HG03378 (cell line): ENCODE measurements at regions not wholly inside any gene's neighbourhood (a gene's known extent, or its start where the extent isn't known, plus 50 kb on each side); places are given as distances from the start of the nearest gene placed in this dataset.

Experiments
- ATAC-seq: cut with Tn5 transposase; IDR thresholded peaks from one replicate; pipeline ENCODE4 v1.9.1; 2021; ENCODE audit warnings: mild to moderate bottlenecking, moderate library complexity; ENCODE audit not compliant: unreplicated experiment

DNA sequence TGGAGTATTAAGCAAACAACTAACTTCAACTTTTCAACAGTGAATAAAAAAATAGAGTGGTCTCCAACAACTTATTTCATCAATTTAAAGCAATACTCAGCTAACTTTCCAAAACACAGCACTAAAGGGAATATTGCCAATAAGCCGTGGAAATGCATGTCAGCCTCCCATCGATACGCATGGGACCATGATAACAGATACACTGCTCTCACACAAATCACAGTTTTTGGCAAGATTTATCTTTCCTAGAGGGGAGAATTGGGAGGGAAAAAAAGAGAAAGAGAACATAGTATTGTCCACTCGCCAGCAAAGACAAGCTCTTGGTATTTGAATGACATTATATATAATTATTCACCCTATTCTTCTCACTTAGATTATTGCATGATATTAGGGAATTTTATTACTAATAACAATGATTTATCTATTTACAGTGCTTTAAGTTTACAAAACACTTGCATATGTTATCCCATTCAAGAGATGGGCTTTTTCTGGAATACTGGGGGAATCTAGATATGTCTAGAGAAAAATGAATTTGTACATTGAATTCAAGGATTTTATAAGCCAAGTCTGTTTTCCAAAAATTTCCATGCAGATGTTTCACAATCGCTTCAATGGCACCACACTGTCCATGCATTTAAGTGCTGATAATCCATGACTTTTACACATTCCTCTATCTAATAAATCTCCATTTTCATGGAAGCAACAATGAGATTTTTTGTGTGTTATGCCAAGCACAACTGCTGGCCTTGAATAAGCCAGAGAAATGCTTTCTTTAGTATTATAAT is 194.0 kb upstream of the MGMT start:
- no peak for ATAC-seq

DNA sequence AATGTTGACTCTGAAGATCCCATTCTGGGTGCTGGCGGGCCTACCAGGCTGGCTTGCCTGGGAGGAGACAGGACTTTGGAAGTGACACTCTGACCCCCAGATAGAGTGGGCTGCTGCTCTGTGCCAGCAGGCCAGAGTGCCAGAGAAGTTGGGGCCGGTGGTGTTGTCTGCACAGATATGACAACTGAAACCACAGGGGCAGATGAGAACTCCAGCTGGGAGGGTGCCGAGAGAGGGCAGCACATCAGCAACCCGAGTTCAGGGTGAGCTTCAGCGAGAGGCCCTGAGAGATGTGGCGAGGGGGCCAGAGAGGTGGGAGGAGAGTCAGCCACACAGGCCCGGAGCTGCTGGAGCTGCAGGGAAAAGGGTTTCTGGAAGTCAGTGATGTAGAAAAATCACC is 193.2 kb upstream of the MGMT start:
- ATAC-seq: no peak

DNA sequence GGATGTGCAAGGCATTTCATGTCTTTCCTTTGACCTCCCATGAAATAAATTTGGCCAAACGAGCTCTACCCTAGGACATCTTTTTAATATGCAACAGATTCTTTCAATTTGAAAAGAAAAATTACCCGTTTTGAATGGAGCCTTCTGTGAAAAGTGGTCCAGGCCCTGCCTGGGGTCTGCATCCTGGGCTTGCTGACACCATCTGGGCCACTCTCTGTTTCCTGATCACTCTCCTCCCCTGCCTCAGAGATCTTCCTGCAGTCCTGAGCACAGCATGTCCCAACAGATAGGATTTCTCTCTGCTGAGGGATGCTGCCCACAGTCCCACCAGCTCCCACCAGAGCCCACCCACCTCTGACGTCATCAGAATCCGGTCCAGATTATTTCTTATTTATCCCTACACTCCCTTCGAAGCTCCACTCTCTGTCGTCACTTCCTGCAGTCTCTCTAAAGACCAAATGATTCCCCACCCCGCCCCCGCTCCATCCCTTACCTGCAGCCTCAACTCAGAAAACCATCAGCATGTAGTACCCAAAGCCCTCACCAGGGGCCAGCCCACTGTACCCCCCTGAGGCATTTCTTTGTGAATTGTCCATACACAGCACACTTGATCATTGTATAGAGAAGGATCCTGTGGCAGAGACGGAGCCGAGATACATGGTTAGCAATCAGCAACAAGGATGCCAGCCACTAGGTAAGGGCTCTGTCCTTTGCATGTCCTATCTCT is 192.1 kb upstream of the MGMT start:
- no peak for ATAC-seq

DNA sequence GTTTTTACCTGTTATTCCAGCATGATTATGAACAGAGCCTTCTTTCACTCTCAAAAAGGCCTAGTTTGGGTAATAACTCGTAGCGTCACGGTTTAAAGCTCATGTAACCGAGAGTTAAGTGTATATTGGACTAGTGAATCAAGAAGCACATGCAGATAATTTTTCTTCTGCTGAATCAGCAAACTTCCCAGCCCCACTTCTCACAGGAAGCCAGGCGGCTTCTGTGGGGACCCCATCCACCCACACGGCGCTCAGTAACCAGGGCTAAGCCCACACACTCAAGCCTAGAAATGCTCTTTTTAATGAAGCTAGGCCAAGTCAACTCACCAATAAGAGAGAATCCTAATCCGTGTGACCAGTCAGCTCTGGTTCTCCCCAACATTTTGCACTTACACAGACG is 191.2 kb upstream of the MGMT start:
- no peak for ATAC-seq

DNA sequence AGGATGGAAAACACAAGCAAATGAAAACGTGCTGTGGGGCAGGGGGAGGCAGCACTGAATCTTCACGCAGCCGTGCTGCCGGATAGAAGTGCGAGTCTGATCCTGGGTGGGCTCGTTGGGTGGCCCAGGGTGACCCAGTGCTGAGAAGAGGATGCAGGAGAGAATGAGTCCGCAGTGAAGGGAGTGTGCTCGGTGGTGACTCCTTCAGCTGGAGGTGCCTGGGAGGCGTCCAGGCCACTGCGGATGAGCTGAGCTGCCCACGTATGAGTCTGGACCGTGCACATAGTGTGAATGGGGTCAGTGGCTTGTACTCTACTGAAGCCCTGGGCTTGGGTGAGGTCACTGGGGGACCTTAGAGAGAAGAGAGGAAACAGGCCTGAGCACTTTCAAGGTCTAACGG is 190.0 kb upstream of the MGMT start:
- ATAC-seq: no peak

DNA sequence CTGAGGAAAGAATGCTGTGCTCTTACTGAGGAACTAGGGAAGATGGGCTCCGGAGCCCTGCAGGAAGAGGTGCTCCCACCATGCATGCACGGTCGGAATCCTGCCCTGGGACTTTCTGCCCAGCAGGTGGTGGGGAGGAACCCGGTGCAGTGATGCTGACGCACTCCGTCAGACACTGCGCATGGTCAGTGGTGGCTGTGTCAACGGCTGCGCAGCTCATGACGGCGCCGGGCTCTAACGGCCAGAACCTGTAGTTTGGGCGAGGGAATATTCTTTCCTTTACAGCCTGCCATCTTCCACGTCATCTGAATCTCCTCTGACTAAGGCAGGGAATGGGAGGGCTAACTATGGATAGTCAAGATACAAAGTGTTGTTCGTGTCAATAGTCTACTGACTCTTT is 189.2 kb upstream of the MGMT start:
- ATAC-seq: no peak

DNA sequence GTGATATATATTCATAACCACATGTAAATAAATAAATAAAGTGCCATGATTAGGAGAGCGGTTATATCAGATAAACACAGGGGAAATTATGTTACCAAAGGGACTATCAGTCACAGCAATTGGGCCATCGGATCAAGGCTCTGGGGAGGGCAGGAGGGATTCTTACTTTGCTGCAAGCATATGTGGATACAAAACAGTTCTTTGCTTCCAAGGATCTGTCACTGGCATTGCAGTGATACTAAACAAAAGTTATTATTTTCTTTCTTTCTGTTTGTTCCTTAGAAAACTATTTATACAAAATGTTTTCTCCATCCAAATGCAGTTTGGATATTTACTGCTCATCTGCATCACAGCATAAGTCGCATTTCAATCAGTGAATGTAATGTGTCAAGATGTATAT is 188.4 kb upstream of the MGMT start:
- no peak for ATAC-seq

DNA sequence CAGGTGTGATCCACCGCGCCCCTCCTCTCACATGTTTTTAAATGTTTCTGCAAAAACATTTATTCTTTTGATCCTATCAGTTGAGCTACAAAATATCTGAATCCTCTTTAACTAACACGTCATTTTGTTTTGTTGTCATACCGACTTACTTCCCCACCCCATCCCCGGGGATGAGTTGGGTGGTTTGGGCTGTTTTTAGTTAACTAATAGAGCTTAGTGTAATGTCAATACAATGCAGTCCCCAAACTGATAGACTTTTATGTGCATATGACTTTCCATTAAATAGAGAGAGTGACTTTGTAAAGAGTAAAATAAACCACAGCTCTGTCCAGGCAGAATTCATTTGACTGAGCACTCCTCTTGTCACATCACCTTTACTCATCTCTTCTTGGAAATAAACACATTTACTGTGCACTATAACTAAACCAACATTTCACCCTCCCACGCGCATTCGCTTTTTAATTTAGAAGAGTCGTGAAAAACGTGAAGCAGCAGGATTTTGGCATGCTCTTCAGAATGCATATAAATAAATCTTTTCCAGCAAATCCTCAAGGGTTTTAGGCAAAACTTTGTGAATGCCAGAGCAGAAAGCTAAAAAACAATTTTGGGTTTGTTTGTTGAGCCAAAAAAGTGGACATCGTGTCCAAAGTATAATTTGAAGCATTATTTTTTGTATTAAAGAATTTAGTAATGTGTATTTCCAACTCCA is 187.4 kb upstream of the MGMT start:
- no peak for ATAC-seq

DNA sequence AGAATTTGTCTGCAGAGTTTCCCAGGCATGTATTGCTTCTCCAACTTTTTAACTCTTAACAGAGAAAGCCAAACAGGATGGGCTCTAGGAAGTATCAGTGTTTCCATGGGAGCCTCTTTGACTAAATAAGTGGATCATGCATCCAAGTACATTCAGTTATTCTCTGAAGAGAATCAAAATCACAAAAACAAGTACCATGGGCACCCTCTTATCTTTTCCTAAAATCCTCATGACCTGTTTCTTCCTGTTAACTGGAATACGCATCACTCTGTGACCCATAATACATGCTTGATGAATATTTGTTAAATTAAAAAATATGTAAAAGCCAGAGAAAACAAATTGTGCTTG is 186.9 kb upstream of the MGMT start:
- no peak for ATAC-seq

DNA sequence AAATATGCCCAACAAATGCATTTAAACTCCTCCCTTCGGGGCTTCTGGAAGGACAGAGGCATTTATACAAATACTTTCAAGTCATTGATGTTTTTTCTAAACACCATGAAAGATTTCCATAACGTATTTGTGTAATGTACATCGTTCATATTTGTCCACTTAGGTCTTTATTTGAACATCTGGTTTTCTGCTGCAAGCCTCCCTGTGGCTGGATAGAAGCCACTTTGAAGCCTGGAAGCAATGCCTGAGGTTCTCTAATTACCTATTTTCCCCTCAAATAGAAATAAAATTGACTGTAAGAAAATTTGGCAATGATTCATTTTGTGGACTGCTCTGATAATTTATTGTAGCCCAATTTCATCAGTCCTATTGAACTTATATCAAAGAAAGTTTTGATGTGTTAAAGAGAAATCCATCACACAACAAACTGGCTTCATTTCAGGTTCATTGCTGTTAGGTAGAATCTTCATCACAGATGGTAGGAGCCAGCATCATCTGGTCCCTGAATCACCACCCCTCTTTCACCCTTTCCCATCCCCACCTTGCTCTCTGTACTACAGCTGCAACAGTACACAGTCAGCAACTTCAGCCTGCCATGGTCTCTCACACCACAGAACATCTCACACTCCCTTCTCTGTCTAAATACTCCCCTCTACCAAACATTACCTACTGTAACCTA is 186.0 kb upstream of the MGMT start:
- no peak for ATAC-seq

DNA sequence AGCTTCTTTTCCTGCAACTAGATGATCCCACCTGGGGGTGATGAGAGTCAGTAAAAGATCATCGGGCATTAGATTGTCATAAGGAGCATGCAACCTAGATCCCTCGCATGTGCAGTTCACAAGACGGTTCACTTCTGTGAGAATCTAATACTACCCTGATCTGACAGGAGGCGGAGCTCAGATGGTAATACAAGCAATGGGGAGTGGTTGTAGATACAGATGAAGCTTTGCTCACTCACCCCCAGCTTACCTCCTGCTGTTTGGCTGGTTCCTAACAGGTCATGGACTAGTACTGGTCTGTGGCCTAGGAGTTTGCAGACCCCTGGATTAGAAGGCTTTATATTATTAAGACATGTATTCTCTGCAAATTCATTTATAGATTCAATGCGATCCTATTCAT is 181.6 kb upstream of the MGMT start:
- no peak for ATAC-seq

DNA sequence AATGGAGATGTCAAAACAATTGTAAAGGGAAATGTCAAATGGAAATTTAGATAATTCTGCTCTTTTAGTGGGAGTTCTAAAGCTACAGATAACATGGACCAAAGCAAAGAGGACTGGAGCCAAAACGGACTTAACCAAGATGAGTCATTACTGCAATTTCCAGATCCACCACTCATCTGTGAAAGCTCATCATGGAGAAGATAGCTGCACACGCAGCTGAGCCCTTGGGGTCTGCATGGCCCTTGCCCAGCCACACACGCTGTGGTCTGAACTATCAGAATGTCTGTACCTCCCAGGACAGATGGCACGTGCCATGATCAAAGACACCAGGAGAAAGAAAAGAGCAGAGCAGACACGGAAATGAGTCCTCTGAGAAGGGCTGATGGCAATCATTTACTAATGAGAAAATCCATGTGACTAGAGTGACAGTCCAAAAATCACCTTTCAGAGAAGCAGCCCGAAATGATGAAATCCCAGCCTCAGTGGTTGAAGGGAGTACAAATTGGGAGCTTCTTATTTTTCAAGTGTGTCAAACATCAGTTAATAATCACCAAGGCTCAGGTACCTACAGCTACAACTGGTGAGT is 177.9 kb upstream of the MGMT start:
- no peak for ATAC-seq

DNA sequence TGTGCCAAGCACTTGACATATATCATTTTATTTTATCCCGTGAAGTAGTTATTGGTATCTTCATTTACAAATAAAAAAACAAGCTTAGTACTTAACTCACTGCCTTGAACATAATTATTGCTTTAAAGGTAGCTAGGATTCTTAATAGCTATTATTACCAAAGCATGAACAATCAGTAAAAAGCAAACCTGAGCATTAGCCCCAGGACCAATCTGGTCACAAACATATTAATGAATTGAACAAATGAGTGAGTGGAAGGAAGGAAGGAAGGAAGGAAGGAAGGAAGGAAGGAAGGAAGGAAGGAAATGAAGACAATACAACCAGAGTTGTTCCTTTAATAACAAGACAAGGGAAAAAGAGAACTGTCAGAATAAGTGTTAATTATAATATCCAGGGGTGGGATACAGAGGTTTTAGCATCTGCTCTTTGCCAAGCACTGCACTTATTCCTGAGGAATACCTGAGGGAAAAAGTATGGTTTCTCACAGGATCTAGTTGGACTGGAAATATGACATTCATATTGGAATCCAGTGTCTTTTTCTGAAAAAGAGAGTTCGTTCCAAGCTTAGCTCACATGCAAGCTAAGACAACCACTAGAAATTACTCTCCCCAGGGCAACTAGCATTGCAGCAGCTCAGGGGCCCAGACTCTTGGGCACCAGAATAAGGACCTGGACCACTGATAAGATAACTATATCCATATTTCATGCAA is 172.9 kb upstream of the MGMT start:
- no peak for ATAC-seq

DNA sequence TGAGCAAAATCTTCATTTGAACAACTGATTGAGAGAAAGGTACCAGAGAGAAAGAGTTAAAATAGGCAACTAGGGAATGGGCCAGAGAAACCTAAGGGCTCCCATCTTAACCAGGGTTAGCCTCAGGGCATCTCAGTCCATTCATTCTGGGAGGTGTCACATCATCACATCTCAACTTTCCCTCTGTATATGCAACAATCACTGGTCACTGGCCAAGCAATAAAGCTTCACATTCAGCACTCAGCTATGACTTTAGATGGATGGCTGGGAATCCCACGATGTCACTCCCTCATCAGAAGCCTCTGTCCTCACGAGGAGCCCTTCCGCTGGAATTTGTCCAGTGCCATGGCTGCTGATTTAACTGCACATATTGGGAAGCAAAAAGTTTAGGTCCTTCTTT is 172.1 kb upstream of the MGMT start:
- no peak for ATAC-seq

DNA sequence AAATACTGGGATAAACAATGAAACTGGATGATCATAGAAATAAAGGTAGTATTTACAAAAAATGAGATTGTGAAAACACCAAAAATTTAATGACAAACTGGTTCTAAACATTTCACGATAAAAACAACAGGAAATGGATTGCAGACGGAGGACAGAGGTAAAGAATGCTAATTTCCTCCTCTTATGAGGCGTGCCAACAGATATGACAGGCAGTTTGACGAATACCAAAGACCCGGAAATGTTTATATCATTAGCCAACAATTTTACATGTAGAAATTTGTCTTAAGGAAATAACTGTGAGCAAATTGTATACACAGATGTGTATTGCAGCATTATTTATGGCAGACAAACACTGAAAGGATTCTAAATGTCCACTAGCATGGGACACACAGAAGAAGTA is 162.0 kb upstream of the MGMT start:
- no peak for ATAC-seq

DNA sequence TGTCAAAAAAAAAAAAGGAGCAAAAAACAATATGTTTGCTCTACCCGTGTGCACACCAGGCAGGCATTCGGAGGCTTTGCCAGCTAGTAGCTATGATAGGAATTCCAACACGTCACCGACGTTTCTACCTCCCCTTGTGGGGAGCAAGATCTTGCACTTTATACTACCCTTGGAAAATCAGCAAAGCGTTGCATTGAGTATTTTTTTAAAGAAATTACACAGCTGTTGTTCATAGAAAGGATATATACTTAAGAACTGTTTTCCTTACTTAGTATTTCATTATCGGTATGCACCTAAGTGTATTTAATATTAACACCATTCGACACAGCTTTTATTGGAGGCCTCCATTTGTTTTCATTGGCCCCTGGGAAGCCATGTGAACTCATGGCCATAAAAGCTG is 159.9 kb upstream of the MGMT start:
- no peak for ATAC-seq

DNA sequence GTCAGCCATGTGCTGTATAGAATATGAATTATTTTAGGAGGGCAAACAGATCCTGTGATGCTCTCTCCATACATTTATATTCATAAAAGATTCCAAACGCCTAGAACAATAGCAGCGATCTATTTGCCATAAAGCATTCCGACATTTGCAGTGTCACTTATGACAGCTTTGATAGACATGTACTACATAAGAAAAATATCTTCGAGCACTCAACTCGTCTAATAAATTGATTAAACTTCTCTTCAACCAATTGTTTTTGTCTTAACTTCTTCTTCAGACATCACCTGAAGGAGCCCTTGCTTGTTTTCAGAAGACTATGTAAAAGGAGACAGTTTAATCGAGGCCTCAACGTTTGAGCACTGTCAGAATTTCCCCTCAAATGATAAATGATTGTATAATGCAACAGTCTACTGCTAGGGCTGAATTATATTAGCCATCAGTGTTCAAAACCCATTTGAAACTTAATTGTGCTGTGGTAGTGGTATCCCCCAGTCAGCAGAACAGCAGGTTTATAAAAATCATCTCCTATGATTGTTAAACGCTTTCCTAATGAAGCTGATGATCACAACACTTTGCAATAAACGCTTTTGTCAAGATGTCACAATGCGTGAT is 158.0 kb upstream of the MGMT start:
- ATAC-seq: no peak

DNA sequence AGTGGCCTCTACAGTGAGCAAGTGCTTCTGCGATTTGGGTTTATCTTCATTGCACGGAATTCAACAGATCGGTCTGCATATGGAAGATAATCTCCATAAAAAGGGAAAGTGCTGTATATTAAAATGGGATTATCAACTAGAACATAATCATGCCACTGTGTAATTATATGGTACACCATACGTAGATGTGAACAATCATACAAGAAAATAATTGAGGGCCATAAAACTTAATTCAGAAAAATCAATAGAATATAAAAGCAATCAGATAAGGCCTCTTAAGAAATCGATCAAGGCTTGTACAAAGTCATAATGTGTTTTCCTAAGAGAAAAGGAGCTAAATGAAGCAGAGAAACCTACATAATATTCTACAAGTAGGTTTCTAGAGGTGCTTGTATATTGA is 157.5 kb upstream of the MGMT start:
- no peak for ATAC-seq

DNA sequence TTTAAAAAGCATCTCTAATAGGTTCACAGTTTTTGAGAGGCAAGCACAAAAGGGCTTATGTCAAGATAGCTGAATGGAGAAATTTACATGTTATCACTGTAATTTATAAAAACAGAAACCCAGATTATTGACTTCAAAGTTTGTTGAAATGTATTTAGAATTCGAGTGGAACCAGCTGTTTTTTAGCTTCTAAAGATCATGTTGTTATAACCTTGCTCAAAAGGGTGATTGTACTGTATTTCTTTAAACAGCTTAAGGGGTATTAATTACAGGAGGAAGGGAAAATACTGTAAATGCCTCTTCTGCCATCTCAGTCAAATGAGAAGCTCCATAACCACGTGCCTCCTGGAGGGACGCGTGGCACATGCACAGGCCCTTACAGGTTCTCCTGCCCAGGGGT is 156.2 kb upstream of the MGMT start:
- ATAC-seq: no peak

DNA sequence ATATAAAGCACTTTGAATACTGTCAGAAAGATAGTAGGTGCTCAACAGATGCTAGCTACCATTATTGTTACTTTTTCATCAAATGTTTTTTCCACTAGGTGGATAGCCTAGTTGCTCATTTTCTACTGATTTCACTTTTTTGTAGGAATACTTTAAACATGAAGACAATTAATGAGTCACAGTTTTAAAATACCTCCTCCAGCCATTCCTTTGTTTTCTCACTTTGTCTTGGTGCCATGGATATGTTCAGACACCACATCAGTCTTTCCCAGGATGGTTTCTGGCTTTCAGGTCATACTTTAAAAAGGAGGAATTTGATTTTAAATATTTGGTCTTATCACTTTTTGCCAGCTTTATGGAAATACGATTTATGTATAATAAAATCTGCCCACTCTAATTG is 147.1 kb upstream of the MGMT start:
- no peak for ATAC-seq
